Gastroesophageal sphincter (tissue), 3 donors: ENCODE measurements at regions not wholly inside any gene's neighbourhood (a gene's known extent, or its start where the extent isn't known, plus 50 kb on each side); places are given as distances from the start of the nearest gene placed in this dataset.
"Not testable (repeated sequence)": the region's sequence is repeated elsewhere in the genome, so short reads cannot be mapped to it uniquely, and the experiment has no call there.

Experiments used
- EP300 ChIP-seq: sonication (generic); formaldehyde crosslinking; IDR thresholded peaks from one replicate; pipeline ENCODE4 v1.6.1; 2017; ENCODE audit warnings: antibody characterized with exemption, mild to moderate bottlenecking
- POLR2AphosphoS5 ChIP-seq: sonication (generic); formaldehyde crosslinking; IDR thresholded peaks from one replicate; pipeline ENCODE4 v1.6.1; 2017; ENCODE audit warnings: antibody characterized with exemption
- TF ChIP-seq, protein P1 (sequence below), 4 experiments: fragments of 200-600 bp in 2 of 4; fragments of 450-650 bp in 2 of 4; sonication (generic) in 1 of 4; IDR thresholded peaks; one replicate each; pipeline ENCODE4 v1.5.1; 2017 to 2019; ENCODE audit warnings: antibody characterized with exemption in 4 of 4, mild to moderate bottlenecking in 2 of 4, moderate library complexity in 2 of 4

DNA sequence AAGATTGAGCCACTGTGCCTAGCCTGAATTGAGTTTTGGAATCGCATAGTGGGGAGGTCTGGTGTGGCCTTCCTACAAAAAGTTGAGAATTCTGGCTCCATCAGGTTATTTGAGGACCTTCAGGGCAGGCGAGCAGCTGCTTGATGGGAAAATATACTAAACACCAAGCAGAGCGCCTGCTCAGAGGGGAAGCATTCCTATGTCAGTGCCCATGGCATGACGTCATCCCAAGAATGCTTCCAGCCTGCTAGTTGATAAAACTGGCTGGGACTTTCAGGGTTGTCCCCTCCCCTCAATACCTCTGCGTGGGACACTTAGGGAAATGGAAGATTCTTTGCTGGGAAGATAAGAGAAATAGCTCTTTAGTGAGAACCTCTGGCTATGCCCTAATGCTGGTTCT is 174.9 kb upstream of the NBPF12 start:
- not testable (repeated sequence) for TF ChIP-seq EP300, POLR2AphosphoS5
- TF ChIP-seq, protein P1, sequence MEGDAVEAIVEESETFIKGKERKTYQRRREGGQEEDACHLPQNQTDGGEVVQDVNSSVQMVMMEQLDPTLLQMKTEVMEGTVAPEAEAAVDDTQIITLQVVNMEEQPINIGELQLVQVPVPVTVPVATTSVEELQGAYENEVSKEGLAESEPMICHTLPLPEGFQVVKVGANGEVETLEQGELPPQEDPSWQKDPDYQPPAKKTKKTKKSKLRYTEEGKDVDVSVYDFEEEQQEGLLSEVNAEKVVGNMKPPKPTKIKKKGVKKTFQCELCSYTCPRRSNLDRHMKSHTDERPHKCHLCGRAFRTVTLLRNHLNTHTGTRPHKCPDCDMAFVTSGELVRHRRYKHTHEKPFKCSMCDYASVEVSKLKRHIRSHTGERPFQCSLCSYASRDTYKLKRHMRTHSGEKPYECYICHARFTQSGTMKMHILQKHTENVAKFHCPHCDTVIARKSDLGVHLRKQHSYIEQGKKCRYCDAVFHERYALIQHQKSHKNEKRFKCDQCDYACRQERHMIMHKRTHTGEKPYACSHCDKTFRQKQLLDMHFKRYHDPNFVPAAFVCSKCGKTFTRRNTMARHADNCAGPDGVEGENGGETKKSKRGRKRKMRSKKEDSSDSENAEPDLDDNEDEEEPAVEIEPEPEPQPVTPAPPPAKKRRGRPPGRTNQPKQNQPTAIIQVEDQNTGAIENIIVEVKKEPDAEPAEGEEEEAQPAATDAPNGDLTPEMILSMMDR (IDR thresholded peaks at IDR 0.05): not testable (repeated sequence)
